H9 (cell line): ENCODE measurements at regions not wholly inside any gene's neighbourhood (a gene's known extent, or its start where the extent isn't known, plus 50 kb on each side); places are given as distances from the start of the nearest gene placed in this dataset.

Source experiments
- DNase-seq: peaks from one replicate; pipeline ENCODE4 v3.0.0-alpha.2; 2017
- H2AFZ ChIP-seq: one replicate; pipeline ENCODE4 v1.6.1; 2013; ENCODE audit warnings: mild to moderate bottlenecking, low read length, control low read depth, moderate library complexity
- H2AK5ac ChIP-seq: 2 replicates; pipeline ENCODE4 v1.6.1; 2013; ENCODE audit warnings: low read length, control low read depth, mixed read lengths; ENCODE audit not compliant: insufficient read length
- H2BK120ac ChIP-seq: one replicate; pipeline ENCODE4 v1.6.1; 2013; ENCODE audit warnings: low read depth, mild to moderate bottlenecking, low read length, control low read depth, inconsistent platforms; ENCODE audit not compliant: poor library complexity, severe bottlenecking
- H2BK12ac ChIP-seq: 2 replicates; pipeline ENCODE4 v1.6.1; 2013; ENCODE audit warnings: low read length, control low read depth, mixed read lengths, low read depth; ENCODE audit not compliant: insufficient read length
- H2BK15ac ChIP-seq: 2 replicates; pipeline ENCODE4 v1.6.1; 2013; ENCODE audit warnings: low read depth, low read length, control low read depth
- H2BK20ac ChIP-seq: one replicate; pipeline ENCODE4 v1.6.1; 2013; ENCODE audit warnings: low read depth, mild to moderate bottlenecking, low read length, control low read depth, inconsistent platforms; ENCODE audit not compliant: poor library complexity, severe bottlenecking
- H2BK5ac ChIP-seq: 2 replicates; pipeline ENCODE4 v1.6.1; 2013; ENCODE audit warnings: low read length, control low read depth, mixed read lengths; ENCODE audit not compliant: insufficient read length
- H3K14ac ChIP-seq: 2 replicates; pipeline ENCODE4 v1.6.1; 2013; ENCODE audit warnings: low read length, control low read depth; ENCODE audit not compliant: insufficient read depth
- H3K18ac ChIP-seq: 2 replicates; pipeline ENCODE4 v1.6.1; 2013; ENCODE audit warnings: low read depth, mild to moderate bottlenecking, mixed read lengths, low read length, control low read depth; ENCODE audit not compliant: insufficient read length
- H3K23ac ChIP-seq: 2 replicates; pipeline ENCODE4 v1.6.1; 2013; ENCODE audit warnings: low read length, control low read depth, mixed read lengths, low read depth; ENCODE audit not compliant: insufficient read length
- H3K23me2 ChIP-seq: 2 replicates; pipeline ENCODE4 v1.6.1; 2013; ENCODE audit warnings: low read depth, mild to moderate bottlenecking, mixed read lengths, low read length, control low read depth; ENCODE audit not compliant: insufficient read length, poor library complexity, severe bottlenecking
- H3K27ac ChIP-seq: 2 replicates; pipeline ENCODE4 v1.5.1; 2013; ENCODE audit warnings: low read length, control low read depth, mixed read lengths, low read depth; ENCODE audit not compliant: insufficient read length
- H3K27me3 ChIP-seq: 2 replicates; pipeline ENCODE4 v1.6.1; 2013; ENCODE audit warnings: low read length, control low read depth, inconsistent platforms; ENCODE audit not compliant: insufficient read depth
- H3K4ac ChIP-seq: 2 replicates; pipeline ENCODE4 v1.6.1; 2013; ENCODE audit warnings: low read depth, mild to moderate bottlenecking, control low read depth, inconsistent platforms, low read length, moderate library complexity
- H3K4me1 ChIP-seq: 2 replicates; pipeline ENCODE4 v1.6.1; 2013; ENCODE audit warnings: low read length, control low read depth, inconsistent platforms; ENCODE audit not compliant: insufficient read depth
- H3K4me2 ChIP-seq: 2 replicates; pipeline ENCODE4 v1.6.1; 2013; ENCODE audit warnings: low read length, control low read depth, mixed read lengths; ENCODE audit not compliant: insufficient read length, insufficient read depth
- H3K56ac ChIP-seq: 2 replicates; pipeline ENCODE4 v1.6.1; 2013; ENCODE audit warnings: low read depth, mild to moderate bottlenecking, mixed read lengths, low read length, control low read depth; ENCODE audit not compliant: insufficient read length
- H3K79me1 ChIP-seq: 2 replicates; pipeline ENCODE4 v1.6.1; 2013; ENCODE audit warnings: low read depth, mild to moderate bottlenecking, moderate library complexity, low read length, control low read depth, inconsistent platforms; ENCODE audit not compliant: insufficient read depth, poor library complexity, severe bottlenecking
- H3K79me2 ChIP-seq: 2 replicates; pipeline ENCODE4 v1.6.1; 2013; ENCODE audit warnings: low read length, control low read depth, inconsistent platforms; ENCODE audit not compliant: insufficient read depth
- H3K9ac ChIP-seq: 2 replicates; pipeline ENCODE4 v1.6.1; 2013; ENCODE audit warnings: low read length, control low read depth, mixed read lengths; ENCODE audit not compliant: insufficient read length; ENCODE audit errors: extremely low read depth
- H3K9me3 ChIP-seq: one replicate; pipeline ENCODE4 v1.6.1; 2013; ENCODE audit warnings: low read depth, low read length, inconsistent platforms; ENCODE audit not compliant: control insufficient read depth
- H3T11ph ChIP-seq: one replicate; pipeline ENCODE4 v1.6.1; 2013; ENCODE audit warnings: mild to moderate bottlenecking, low read length, control low read depth, inconsistent platforms
- H4K20me1 ChIP-seq: one replicate; pipeline ENCODE4 v1.6.1; 2013; ENCODE audit not compliant: control insufficient read depth, insufficient read length, insufficient read depth
- H4K5ac ChIP-seq: 2 replicates; pipeline ENCODE4 v1.6.1; 2013; ENCODE audit warnings: low read depth, mild to moderate bottlenecking, mixed read lengths, low read length, control low read depth; ENCODE audit not compliant: insufficient read length
- H4K8ac ChIP-seq: replicated peaks from 2 replicates; pipeline ENCODE4 v1.6.1; 2013; ENCODE audit warnings: low read length, control low read depth, mixed read lengths, low read depth; ENCODE audit not compliant: insufficient read length
- H4K91ac ChIP-seq: 2 replicates; pipeline ENCODE4 v1.6.1; 2013; ENCODE audit warnings: low read depth, mild to moderate bottlenecking, moderate library complexity, mixed read lengths, low read length, control low read depth; ENCODE audit not compliant: insufficient read length
- H3K27ac Mint-ChIP-seq, 3 experiments: 2 replicates in 2 of 3; 3 replicates in 1 of 3; pipeline ENCODE4 v1.8.0; 2020 to 2021; ENCODE audit warnings: mixed read lengths in 3 of 3, mild to moderate bottlenecking in 1 of 3, moderate library complexity in 1 of 3
- H3K27me3 Mint-ChIP-seq: 2 replicates; pipeline ENCODE4 v1.8.0; 2021; ENCODE audit warnings: low read depth, mild to moderate bottlenecking, moderate library complexity, mixed read lengths
- H3K36me3 Mint-ChIP-seq, 3 experiments: 2 replicates in 2 of 3; 3 replicates in 1 of 3; pipeline ENCODE4 v1.8.0; 2020 to 2021; ENCODE audit warnings: low read depth in 3 of 3, mixed read lengths in 3 of 3; ENCODE audit not compliant: insufficient read depth in 1 of 3
- H3K4me1 Mint-ChIP-seq, 2 experiments: 2 replicates each; pipeline ENCODE4 v1.8.0; 2020; ENCODE audit warnings: mixed read lengths in 2 of 2
- H3K4me3 Mint-ChIP-seq, 2 experiments: 2 replicates in 1 of 2; 3 replicates in 1 of 2; pipeline ENCODE4 v1.8.0; 2020 to 2021; ENCODE audit warnings: mild to moderate bottlenecking in 2 of 2, mixed read lengths in 2 of 2, moderate library complexity in 1 of 2
- H3K9me3 Mint-ChIP-seq, 2 experiments: 2 replicates in 1 of 2; 3 replicates in 1 of 2; pipeline ENCODE4 v1.8.0; 2020; ENCODE audit warnings: mild to moderate bottlenecking in 2 of 2, mixed read lengths in 2 of 2, moderate library complexity in 1 of 2
- WGBS: extraction: QIAGEN DNeasy Blood & Tissue Kit; methylation state at CpG from one replicate; pipeline ENCODE4 v1.1.7; 2013; ENCODE audit warnings: missing lambda C conversion rate, low lambda C conversion rate, mixed read lengths; ENCODE audit not compliant: insufficient read length; ENCODE audit errors: extremely low coverage; 5-methylcytosine and 5-hydroxymethylcytosine counted together
- TF ChIP-seq, protein P1 (sequence below): fragments of 200-600 bp; sonication (generic); conservative IDR thresholded peaks from 3 replicates; pipeline ENCODE4 v1.8.0; 2021; ENCODE audit warnings: antibody characterized with exemption, mild to moderate bottlenecking

DNA sequence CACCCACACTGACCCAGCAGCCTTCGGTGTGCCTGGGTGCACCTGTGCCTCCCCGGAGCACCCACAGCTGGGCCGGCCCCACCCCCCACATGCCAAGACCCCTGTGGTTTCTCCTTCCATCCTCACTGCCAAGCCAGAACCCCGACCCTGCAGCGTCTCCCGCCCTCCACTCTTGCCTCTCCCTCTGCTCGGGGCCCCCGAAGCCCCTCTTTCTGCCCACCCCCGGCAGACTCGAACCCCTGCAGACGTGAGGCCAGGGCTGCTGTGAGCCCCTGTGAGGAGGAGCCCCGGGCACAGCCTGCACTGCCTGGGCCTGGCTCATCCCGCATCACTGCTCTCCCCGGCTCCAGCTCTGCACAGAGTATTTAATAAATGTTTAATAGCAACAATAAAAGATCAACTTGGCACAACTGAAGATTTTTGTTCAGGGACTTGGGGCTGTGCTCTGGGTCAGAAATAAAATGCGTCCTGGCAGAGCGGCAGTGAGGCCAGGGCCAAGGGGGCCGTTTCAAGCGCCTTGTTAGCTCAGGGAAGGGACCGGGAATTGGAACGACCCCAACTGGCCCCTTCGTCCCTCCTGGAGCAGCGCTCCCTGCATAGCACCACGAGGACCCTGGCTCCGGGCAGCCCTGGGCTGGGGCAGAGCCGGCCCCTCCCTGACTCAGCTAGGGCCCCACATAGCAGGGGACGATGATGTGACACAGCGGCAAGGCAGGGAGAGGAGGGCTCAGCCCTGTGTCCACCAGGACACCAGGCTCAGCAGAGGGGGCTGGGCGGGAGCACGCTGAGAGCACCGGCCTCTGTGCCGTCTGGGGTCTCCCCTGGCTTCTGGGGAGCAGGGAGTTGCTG, 520.8 kb downstream of the BRD1 start:
- no peak overlapping the region for H2BK15ac ChIP-seq
- no peak overlapping the region for H3K23ac ChIP-seq
- no peak overlapping the region for H2AK5ac ChIP-seq
- no peak overlapping the region for H4K91ac ChIP-seq
- H3K56ac ChIP-seq, result no peak overlapping the region
- no CpG with 5 or more reads among the region's 31 CpGs for WGBS
- no peak overlapping the region for H3K27ac ChIP-seq
- H3K4me2 ChIP-seq, result no peak overlapping the region
- H3K27ac Mint-ChIP-seq, result no peak overlapping the region; a peak in 1 of 7 replicates
- H3K9me3 ChIP-seq, result no peaks in the 10 kb centered on the region
- H3T11ph ChIP-seq, result no peak overlapping the region
- no peaks in the 10 kb centered on the region for H3K36me3 Mint-ChIP-seq
- TF ChIP-seq, protein P1, sequence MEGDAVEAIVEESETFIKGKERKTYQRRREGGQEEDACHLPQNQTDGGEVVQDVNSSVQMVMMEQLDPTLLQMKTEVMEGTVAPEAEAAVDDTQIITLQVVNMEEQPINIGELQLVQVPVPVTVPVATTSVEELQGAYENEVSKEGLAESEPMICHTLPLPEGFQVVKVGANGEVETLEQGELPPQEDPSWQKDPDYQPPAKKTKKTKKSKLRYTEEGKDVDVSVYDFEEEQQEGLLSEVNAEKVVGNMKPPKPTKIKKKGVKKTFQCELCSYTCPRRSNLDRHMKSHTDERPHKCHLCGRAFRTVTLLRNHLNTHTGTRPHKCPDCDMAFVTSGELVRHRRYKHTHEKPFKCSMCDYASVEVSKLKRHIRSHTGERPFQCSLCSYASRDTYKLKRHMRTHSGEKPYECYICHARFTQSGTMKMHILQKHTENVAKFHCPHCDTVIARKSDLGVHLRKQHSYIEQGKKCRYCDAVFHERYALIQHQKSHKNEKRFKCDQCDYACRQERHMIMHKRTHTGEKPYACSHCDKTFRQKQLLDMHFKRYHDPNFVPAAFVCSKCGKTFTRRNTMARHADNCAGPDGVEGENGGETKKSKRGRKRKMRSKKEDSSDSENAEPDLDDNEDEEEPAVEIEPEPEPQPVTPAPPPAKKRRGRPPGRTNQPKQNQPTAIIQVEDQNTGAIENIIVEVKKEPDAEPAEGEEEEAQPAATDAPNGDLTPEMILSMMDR, result no peak
- peaks cover 12% of the 10 kb centered on the region for H3K27me3 Mint-ChIP-seq
- no peaks in the 10 kb centered on the region for H3K23me2 ChIP-seq
- no peaks in the 10 kb centered on the region for H3K79me2 ChIP-seq
- no peak overlapping the region for H4K8ac ChIP-seq
- no peak overlapping the region for H2BK20ac ChIP-seq
- no peak overlapping the region for H2BK12ac ChIP-seq
- no peak overlapping the region for H3K18ac ChIP-seq
- H3K4ac ChIP-seq, result peak overlapping the region; percentile 49; the same call in 1 of the 2 replicates
- H3K9me3 Mint-ChIP-seq, result no peaks in the 10 kb centered on the region; a peak in 1 of 5 replicates
- no peaks in the 10 kb centered on the region for H3K79me1 ChIP-seq
- H2BK120ac ChIP-seq, result no peak overlapping the region
- H2AFZ ChIP-seq, result no peak overlapping the region
- H3K27me3 ChIP-seq, result no peaks in the 10 kb centered on the region; the same call in 1 of the 2 replicates
- no peaks in the 10 kb centered on the region; a peak in 2 of 4 replicates for H3K4me1 Mint-ChIP-seq
- H3K4me3 Mint-ChIP-seq, result no peak overlapping the region; a peak in 1 of 5 replicates
- H3K14ac ChIP-seq, result 0 out of 2 replicates have a peak overlapping the region, but pooled peaks have one; percentile 2
- peak; percentile 18 for DNase-seq
- H4K20me1 ChIP-seq, result no peaks in the 10 kb centered on the region
- no peak overlapping the region for H4K5ac ChIP-seq
- no peaks in the 10 kb centered on the region for H3K4me1 ChIP-seq
- H2BK5ac ChIP-seq, result no peak overlapping the region
- no peak overlapping the region for H3K9ac ChIP-seq
